ENCODE measurements at regions not wholly inside any gene's neighbourhood (a gene's known extent, or its start where the extent isn't known, plus 50 kb on each side); places are given as distances from the start of the nearest gene placed in this dataset.

DNA sequence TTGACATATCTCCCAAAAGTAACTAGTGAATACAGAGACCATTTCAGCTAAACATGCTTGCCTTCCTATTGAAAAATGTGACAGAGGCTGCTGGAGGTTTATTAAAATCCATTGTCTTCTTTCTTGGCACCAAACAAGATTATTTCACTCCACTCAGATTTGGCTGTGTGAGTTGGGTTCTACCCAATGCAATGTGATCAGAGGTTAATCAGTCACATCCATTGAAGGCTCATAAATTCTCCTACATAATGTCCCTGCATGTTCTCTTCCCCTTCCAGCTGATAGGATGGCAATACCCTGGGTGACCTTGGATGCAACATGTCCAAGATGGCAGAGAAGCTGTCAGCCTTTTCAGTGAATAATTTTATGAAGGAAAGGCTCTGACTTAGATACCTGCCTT, 54.5 kb downstream of the TKTL2 start:
- no peaks in the 10 kb centered on the region for H3K27me3 ChIP-seq
- H3K4me3 ChIP-seq, result no peak overlapping the region
- H3K4me1 ChIP-seq (ENCODE audit: low read depth), result no peaks in the 10 kb centered on the region
- no peak for DNase-seq (ENCODE audit: low read depth in 1 of 2, low spot score in 1 of 2)
- no peaks in the 10 kb centered on the region for H3K36me3 ChIP-seq
- H3K9me3 ChIP-seq (ENCODE audit: low read depth), result no peaks in the 10 kb centered on the region
- TF ChIP-seq, protein P1, sequence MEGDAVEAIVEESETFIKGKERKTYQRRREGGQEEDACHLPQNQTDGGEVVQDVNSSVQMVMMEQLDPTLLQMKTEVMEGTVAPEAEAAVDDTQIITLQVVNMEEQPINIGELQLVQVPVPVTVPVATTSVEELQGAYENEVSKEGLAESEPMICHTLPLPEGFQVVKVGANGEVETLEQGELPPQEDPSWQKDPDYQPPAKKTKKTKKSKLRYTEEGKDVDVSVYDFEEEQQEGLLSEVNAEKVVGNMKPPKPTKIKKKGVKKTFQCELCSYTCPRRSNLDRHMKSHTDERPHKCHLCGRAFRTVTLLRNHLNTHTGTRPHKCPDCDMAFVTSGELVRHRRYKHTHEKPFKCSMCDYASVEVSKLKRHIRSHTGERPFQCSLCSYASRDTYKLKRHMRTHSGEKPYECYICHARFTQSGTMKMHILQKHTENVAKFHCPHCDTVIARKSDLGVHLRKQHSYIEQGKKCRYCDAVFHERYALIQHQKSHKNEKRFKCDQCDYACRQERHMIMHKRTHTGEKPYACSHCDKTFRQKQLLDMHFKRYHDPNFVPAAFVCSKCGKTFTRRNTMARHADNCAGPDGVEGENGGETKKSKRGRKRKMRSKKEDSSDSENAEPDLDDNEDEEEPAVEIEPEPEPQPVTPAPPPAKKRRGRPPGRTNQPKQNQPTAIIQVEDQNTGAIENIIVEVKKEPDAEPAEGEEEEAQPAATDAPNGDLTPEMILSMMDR (IDR thresholded peaks at IDR 0.05; ENCODE audit: low read depth, low read length), result no peak
- H3K27ac ChIP-seq, result no peak overlapping the region

DNA sequence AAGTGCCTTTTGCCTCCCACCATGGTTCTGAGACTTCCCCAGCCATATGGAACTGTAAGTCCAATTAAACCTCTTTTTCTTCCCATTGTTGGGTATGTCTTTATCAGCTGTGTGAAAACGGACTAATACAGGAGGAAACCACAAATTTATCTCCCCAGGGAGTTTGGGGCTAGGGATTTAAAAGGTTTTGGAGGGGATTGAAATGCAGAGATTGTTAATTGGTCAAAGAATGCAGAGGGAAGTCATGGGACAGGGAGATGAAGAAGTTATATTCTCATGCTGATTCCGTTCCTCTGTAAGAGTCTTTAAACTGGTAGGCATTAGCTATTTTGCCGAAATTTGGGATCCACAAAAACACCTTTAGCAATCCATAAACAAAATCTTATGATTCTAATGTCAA, 57.9 kb downstream of the TKTL2 start:
- Histone ChIP-seq H3K9me3 (ENCODE audit: low read depth) (no peaks in the 10 kb centered on the region), H3K4me1 (ENCODE audit: low read depth) (no peaks in the 10 kb centered on the region), H3K36me3 (no peaks in the 10 kb centered on the region), H3K4me3 (no peak overlapping the region), H3K27me3 (no peaks in the 10 kb centered on the region), H3K27ac (no peak overlapping the region)
- DNase-seq (ENCODE audit: low read depth in 1 of 2, low spot score in 1 of 2), result no peak
- TF ChIP-seq, protein P1 (IDR thresholded peaks at IDR 0.05; ENCODE audit: low read depth, low read length), result no peak

DNA sequence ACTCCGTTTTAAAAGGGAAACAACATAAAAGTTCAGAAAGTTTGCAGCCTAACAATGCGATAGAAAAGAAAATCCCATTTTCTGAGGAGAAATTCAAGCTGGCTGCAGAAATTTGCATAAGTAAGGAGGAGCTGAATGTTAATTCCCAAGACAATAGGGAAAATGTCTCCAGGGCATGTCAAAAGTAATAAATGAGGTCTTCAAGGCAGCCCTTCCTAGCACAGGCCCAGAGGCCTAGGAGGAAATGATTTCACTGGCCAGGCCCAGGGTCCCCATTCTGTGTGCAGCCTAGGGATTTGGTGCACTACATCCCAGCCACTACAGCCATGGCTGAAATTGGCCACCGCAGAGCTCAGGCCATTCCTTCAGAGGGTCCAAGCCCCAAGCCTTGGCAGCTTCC, 59.3 kb downstream of the TKTL2 start:
- Histone ChIP-seq H3K4me1 (ENCODE audit: low read depth) (no peaks in the 10 kb centered on the region), H3K9me3 (ENCODE audit: low read depth) (no peaks in the 10 kb centered on the region), H3K27ac (no peak overlapping the region), H3K4me3 (no peak overlapping the region), H3K27me3 (no peaks in the 10 kb centered on the region), H3K36me3 (no peaks in the 10 kb centered on the region)
- no peak for DNase-seq (ENCODE audit: low read depth in 1 of 2, low spot score in 1 of 2)
- TF ChIP-seq, protein P1 (IDR thresholded peaks at IDR 0.05; ENCODE audit: low read depth, low read length), result no peak

DNA sequence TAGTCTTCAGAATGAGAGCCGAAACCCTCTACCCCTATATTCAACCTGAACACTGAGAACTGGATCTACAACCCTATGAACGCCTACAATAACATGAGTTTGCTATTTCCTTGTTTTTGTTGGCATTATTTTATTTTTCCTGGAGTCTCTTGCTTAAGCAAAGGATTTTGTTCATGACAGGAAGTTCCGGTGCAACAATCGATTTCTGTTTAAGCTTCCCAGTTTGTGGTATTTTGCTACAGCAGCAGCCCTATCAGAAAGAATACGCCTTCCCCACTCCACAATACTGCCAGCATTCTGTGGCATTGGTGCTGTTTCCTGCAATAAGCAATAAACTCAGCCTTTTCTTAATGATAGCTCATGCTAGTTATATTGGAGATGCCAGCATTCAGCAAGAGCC, 60.9 kb downstream of the NPY5R start:
- Histone ChIP-seq H3K4me3 (no peak overlapping the region), H3K9me3 (ENCODE audit: low read depth) (no peaks in the 10 kb centered on the region), H3K36me3 (no peaks in the 10 kb centered on the region), H3K27ac (no peak overlapping the region), H3K27me3 (no peaks in the 10 kb centered on the region), H3K4me1 (ENCODE audit: low read depth) (no peaks in the 10 kb centered on the region)
- TF ChIP-seq, protein P1 (IDR thresholded peaks at IDR 0.05; ENCODE audit: low read depth, low read length), result no peak
- DNase-seq (ENCODE audit: low read depth in 1 of 2, low spot score in 1 of 2), result peak in 1 of 2 donors; percentile 65

DNA sequence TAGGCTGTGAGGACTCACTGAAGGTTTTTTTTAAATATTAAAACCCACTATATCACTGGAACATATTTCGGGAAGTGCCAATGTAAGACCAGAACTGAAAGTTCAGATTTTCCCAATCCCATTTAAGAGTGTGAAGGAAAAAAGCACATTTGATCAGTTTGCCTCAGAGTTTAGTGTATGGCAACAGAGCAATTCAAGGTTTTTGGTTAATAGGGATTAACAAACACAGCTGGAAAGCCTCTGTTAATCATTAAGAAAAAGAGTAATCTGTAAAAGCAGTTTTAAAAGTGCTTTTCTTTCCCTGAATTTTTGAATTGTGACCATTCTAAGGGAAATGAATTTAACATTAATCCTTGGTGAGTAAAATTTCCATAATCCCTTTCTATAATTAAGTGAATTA, 60.4 kb downstream of the NPY5R start:
- DNase-seq (ENCODE audit: low read depth in 1 of 2, low spot score in 1 of 2), result no peak
- H3K36me3 ChIP-seq, result no peaks in the 10 kb centered on the region
- no peaks in the 10 kb centered on the region for H3K9me3 ChIP-seq (ENCODE audit: low read depth)
- TF ChIP-seq, protein P1 (IDR thresholded peaks at IDR 0.05; ENCODE audit: low read depth, low read length), result no peak
- H3K4me1 ChIP-seq (ENCODE audit: low read depth), result no peaks in the 10 kb centered on the region
- no peak overlapping the region for H3K4me3 ChIP-seq
- no peak overlapping the region for H3K27ac ChIP-seq
- H3K27me3 ChIP-seq, result no peaks in the 10 kb centered on the region

All from cardiac muscle cell (in vitro differentiated cells and primary cell).